WTC11 (cell line): ENCODE measurements at regions not wholly inside any gene's neighbourhood (a gene's known extent, or its start where the extent isn't known, plus 50 kb on each side); places are given as distances from the start of the nearest gene placed in this dataset.

ENCODE experiments used
- ATAC-seq: fragments of 200-7000 bp; cut with Tn5 transposase; 2 replicates; pipeline ENCODE4 v1.10.0; 2021; ENCODE audit warnings: mild to moderate bottlenecking, moderate library complexity
- CTCF ChIA-PET: fragments of 300-600 bp; sonication (Branson Sonifier 250); formaldehyde crosslinking; loops from one replicate; lab custom pipeline; 2021; ENCODE audit warnings: antibody characterized with exemption; lab: Charles Lee
- POLR2A ChIA-PET: fragments of 350-600 bp; sonication (Branson Sonifier 250); formaldehyde crosslinking; loops from one replicate; lab custom pipeline; 2021; ENCODE audit warnings: antibody characterized with exemption; lab: Charles Lee
- DNase-seq: peaks from one replicate; pipeline ENCODE4 v3.0.0; 2021; ENCODE audit warnings: low spot score
- H3K27ac Mint-ChIP-seq: 2 replicates; pipeline ENCODE4 v1.8.0; 2021; ENCODE audit warnings: mixed read lengths
- H3K27me3 Mint-ChIP-seq: 2 replicates; pipeline ENCODE4 v1.8.0; 2021; ENCODE audit warnings: low read depth, mild to moderate bottlenecking, moderate library complexity, mixed read lengths
- H3K36me3 Mint-ChIP-seq: 2 replicates; pipeline ENCODE4 v1.8.0; 2021; ENCODE audit warnings: mixed read lengths
- H3K4me1 Mint-ChIP-seq: 2 replicates; pipeline ENCODE4 v1.8.0; 2022; ENCODE audit warnings: mixed read lengths
- H3K4me3 Mint-ChIP-seq: 2 replicates; pipeline ENCODE4 v1.8.0; 2021; ENCODE audit warnings: mild to moderate bottlenecking, moderate library complexity, mixed read lengths
- H3K9me3 Mint-ChIP-seq: 2 replicates; pipeline ENCODE4 v1.8.0; 2021; ENCODE audit warnings: mixed read lengths
- CBFB ChIP-seq: sonication (generic); formaldehyde crosslinking; IDR thresholded peaks from 2 replicates; pipeline ENCODE4 v1.8.1; 2022; ENCODE audit warnings: mild to moderate bottlenecking, low read depth, missing genetic modification reagents
- ESRRA ChIP-seq: sonication (generic); formaldehyde crosslinking; IDR thresholded peaks from 2 replicates; pipeline ENCODE4 v1.8.1; 2022; ENCODE audit warnings: mild to moderate bottlenecking, missing genetic modification reagents, borderline replicate concordance
- FOXP1 ChIP-seq: sonication (generic); formaldehyde crosslinking; IDR thresholded peaks from 2 replicates; pipeline ENCODE4 v1.8.0; 2022; ENCODE audit warnings: missing genetic modification reagents, mild to moderate bottlenecking, moderate library complexity, borderline replicate concordance
- GABPB1 ChIP-seq: sonication (generic); formaldehyde crosslinking; IDR thresholded peaks from 2 replicates; pipeline ENCODE4 v1.8.1; 2023; ENCODE audit warnings: mild to moderate bottlenecking, missing genetic modification reagents
- IRF2 ChIP-seq: sonication (generic); formaldehyde crosslinking; IDR thresholded peaks from 2 replicates; pipeline ENCODE4 v1.8.0; 2022; ENCODE audit warnings: low read depth, missing genetic modification reagents, borderline replicate concordance
- JUN ChIP-seq: sonication (generic); formaldehyde crosslinking; IDR thresholded peaks from 2 replicates; pipeline ENCODE4 v1.8.0; 2023; ENCODE audit warnings: mild to moderate bottlenecking, missing genetic modification reagents
- MYBL2 ChIP-seq: sonication (generic); formaldehyde crosslinking; IDR thresholded peaks from 2 replicates; pipeline ENCODE4 v1.8.1; 2023; ENCODE audit warnings: mild to moderate bottlenecking, moderate library complexity, missing genetic modification reagents
- NR3C1 ChIP-seq: sonication (generic); formaldehyde crosslinking; conservative IDR thresholded peaks from 2 replicates; pipeline ENCODE4 v1.8.1; 2023; ENCODE audit warnings: low read depth, mild to moderate bottlenecking, missing genetic modification reagents
- OVOL2 ChIP-seq: fragments of 250-450 bp; sonication (Bioruptor Pico); IDR thresholded peaks from 2 replicates; pipeline ENCODE4 v1.9.0; 2021; ENCODE audit warnings: mild to moderate bottlenecking, borderline replicate concordance
- TP53 ChIP-seq: sonication (generic); formaldehyde crosslinking; IDR thresholded peaks from 2 replicates; pipeline ENCODE4 v1.8.1; 2023; ENCODE audit warnings: mild to moderate bottlenecking, missing genetic modification reagents
- ZNF396 ChIP-seq: fragments of 250-450 bp; sonication (Bioruptor Pico); IDR thresholded peaks from 2 replicates; pipeline ENCODE4 v1.8.0; 2021; ENCODE audit warnings: mild to moderate bottlenecking, moderate library complexity, borderline replicate concordance
- ZNF423 ChIP-seq: fragments of 250-450 bp; sonication (Bioruptor Pico); IDR thresholded peaks from 2 replicates; pipeline ENCODE4 v2.1.2; 2022; ENCODE audit warnings: mild to moderate bottlenecking, moderate library complexity
- ZNF671 ChIP-seq: fragments of 250-450 bp; sonication (Bioruptor Pico); IDR thresholded peaks from 2 replicates; pipeline ENCODE4 v1.8.0; 2021; ENCODE audit warnings: mild to moderate bottlenecking
- TF ChIP-seq, protein P1 (sequence below): sonication (generic); formaldehyde crosslinking; IDR thresholded peaks from 2 replicates; pipeline ENCODE4 v1.8.0; 2022; ENCODE audit warnings: mild to moderate bottlenecking, missing genetic modification reagents
- TF ChIP-seq, protein P2 (sequence below): sonication (generic); formaldehyde crosslinking; IDR thresholded peaks from 2 replicates; pipeline ENCODE4 v1.8.1; 2023; ENCODE audit warnings: mild to moderate bottlenecking, moderate library complexity, missing genetic modification reagents
- TF ChIP-seq, protein P3 (sequence below): fragments of 250-450 bp; sonication (Bioruptor Pico); IDR thresholded peaks from 2 replicates; pipeline ENCODE4 v1.9.0; 2021; ENCODE audit warnings: mild to moderate bottlenecking, borderline replicate concordance

DNA sequence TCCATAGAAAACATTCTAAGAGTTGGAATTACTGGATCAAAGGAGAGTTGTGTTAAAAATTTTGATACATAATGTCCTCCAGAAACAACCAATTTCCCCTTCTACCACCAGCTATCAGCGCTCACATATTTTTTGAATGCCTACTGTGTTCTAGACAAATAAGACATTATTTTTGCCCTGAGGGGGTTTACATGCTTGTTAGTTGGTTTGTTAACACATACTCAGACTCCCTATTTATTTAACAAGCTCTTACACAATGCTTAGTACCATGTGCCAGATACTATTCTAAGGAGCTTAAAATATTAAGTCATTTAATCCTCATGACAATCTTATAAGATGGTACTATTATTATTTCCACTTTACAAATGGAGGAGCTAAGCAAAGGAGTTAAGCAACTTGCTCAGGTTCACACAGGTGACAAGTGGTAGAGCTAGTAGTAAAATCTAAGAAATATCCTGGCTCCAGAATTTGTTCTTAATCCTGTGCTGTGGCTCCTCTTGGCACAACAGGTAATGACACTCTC lies 194.2 kb downstream of the UTP18 start:
- POLR2A ChIA-PET, result no interaction called here
- TF ChIP-seq ESRRA (CRISPR knock-in tag) (no peak), OVOL2 (CRISPR knock-in tag) (no peak), MYBL2 (CRISPR knock-in tag) (no peak), ZNF396 (CRISPR knock-in tag) (no peak), ZNF423 (CRISPR knock-in tag) (no peak), IRF2 (CRISPR knock-in tag) (no peak), GABPB1 (no peak), CBFB (CRISPR knock-in tag) (no peak)
- TF ChIP-seq, protein P1, sequence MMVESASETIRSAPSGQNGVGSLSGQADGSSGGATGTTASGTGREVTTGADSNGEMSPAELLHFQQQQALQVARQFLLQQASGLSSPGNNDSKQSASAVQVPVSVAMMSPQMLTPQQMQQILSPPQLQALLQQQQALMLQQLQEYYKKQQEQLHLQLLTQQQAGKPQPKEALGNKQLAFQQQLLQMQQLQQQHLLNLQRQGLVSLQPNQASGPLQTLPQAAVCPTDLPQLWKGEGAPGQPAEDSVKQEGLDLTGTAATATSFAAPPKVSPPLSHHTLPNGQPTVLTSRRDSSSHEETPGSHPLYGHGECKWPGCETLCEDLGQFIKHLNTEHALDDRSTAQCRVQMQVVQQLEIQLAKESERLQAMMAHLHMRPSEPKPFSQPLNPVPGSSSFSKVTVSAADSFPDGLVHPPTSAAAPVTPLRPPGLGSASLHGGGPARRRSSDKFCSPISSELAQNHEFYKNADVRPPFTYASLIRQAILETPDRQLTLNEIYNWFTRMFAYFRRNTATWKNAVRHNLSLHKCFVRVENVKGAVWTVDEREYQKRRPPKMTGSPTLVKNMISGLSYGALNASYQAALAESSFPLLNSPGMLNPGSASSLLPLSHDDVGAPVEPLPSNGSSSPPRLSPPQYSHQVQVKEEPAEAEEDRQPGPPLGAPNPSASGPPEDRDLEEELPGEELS (CRISPR knock-in tag), result no peak
- TF ChIP-seq, protein P2, sequence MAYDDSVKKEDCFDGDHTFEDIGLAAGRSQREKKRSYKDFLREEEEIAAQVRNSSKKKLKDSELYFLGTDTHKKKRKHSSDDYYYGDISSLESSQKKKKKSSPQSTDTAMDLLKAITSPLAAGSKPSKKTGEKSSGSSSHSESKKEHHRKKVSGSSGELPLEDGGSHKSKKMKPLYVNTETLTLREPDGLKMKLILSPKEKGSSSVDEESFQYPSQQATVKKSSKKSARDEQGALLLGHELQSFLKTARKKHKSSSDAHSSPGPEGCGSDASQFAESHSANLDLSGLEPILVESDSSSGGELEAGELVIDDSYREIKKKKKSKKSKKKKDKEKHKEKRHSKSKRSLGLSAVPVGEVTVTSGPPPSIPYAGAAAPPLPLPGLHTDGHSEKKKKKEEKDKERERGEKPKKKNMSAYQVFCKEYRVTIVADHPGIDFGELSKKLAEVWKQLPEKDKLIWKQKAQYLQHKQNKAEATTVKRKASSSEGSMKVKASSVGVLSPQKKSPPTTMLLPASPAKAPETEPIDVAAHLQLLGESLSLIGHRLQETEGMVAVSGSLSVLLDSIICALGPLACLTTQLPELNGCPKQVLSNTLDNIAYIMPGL, result no peak
- Mint-ChIP-seq H3K27me3 (peaks cover 1% of the 10 kb centered on the region), H3K4me3 (no peak overlapping the region), H3K9me3 (peaks cover 6% of the 10 kb centered on the region; the same call in 1 of the 2 replicates), H3K27ac (no peak overlapping the region), H3K4me1 (no peaks in the 10 kb centered on the region), H3K36me3 (no peaks in the 10 kb centered on the region; the same call in 1 of the 2 replicates)
- no peak for ATAC-seq
- no peak for DNase-seq
- CTCF ChIA-PET, result interaction anchor here (0.6 to 0.8 kb wide), 2 partner anchors 19 to 83 kb away, joined by 3 to 4 read pairs; no protein-coding TSS in a partner anchor

DNA sequence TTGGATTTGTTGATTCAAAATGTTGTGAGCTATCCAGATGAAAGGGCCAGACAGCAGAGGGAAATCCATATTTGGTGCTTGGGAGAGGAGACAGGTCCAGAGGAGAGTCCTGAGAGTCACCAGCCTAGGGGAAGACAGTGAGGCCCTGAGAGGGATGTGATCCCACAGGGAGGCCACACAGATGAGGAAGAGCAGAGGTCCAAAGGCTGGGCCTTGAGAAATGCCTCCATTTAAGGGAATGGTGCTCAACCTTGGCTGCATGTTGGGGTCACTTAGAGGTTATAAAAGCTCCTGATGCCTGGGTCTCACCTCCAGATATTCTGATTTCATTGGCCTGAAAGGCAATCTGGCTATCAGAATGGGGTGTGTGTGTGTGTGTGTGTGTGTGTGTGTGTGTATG lies 194.9 kb downstream of the UTP18 start:
- H3K27me3 Mint-ChIP-seq, result no peaks in the 10 kb centered on the region; the same call in 1 of the 2 replicates
- H3K4me3 Mint-ChIP-seq, result no peak overlapping the region
- ChIA-PET CTCF (interaction anchor here (0.6 to 2.8 kb wide), 4 partner anchors 20 to 81 kb away, joined by 3 to 9 read pairs (median 4); no protein-coding TSS in a partner anchor), POLR2A (no interaction called here)
- peaks cover 6% of the 10 kb centered on the region; the same call in 1 of the 2 replicates for H3K9me3 Mint-ChIP-seq
- no peak for DNase-seq
- no peak overlapping the region for H3K27ac Mint-ChIP-seq
- no peaks in the 10 kb centered on the region for H3K4me1 Mint-ChIP-seq
- no peak for TF ChIP-seq MYBL2 (CRISPR knock-in tag)
- no peak for TF ChIP-seq JUN (CRISPR knock-in tag)
- TF ChIP-seq, protein P1 (CRISPR knock-in tag), result no peak
- no peak for TF ChIP-seq TP53
- no peak for ATAC-seq
- no peaks in the 10 kb centered on the region; the same call in 1 of the 2 replicates for H3K36me3 Mint-ChIP-seq

DNA sequence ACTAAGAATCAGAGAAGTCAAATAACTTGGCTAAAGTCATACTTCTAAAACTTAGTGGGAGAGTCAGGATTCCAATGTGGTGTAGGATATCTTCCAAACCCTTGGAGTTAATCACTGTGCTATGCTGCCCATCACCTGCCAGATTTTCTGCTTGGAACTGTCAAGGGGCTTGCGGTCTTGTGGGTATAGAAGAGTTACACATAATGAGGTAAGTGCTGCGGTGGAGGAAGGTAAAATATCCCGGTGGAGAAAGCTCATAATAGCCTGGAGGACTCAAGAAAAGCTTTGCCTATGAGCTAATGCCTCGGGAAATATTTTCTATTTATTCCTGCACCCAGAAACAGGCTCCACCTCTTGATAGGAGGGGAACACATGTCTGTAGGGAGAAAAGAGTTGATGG lies 195.6 kb downstream of the UTP18 start:
- DNase-seq (no peak), ATAC-seq (no peak)
- Mint-ChIP-seq H3K36me3 (no peaks in the 10 kb centered on the region; the same call in 1 of the 2 replicates), H3K27me3 (no peaks in the 10 kb centered on the region; the same call in 1 of the 2 replicates), H3K27ac (no peak overlapping the region), H3K4me3 (no peak overlapping the region), H3K4me1 (no peaks in the 10 kb centered on the region), H3K9me3 (peaks cover 11% of the 10 kb centered on the region; the same call in 1 of the 2 replicates)
- ChIA-PET POLR2A (no interaction called here), CTCF (interaction anchor here (1.6 to 2.8 kb wide), 4 partner anchors 20 to 82 kb away, joined by 3 to 9 read pairs (median 6); no protein-coding TSS in a partner anchor)
- TF ChIP-seq ZNF671 (no peak), FOXP1 (CRISPR knock-in tag) (no peak), NR3C1 (CRISPR knock-in tag) (no peak)
- TF ChIP-seq, protein P3, sequence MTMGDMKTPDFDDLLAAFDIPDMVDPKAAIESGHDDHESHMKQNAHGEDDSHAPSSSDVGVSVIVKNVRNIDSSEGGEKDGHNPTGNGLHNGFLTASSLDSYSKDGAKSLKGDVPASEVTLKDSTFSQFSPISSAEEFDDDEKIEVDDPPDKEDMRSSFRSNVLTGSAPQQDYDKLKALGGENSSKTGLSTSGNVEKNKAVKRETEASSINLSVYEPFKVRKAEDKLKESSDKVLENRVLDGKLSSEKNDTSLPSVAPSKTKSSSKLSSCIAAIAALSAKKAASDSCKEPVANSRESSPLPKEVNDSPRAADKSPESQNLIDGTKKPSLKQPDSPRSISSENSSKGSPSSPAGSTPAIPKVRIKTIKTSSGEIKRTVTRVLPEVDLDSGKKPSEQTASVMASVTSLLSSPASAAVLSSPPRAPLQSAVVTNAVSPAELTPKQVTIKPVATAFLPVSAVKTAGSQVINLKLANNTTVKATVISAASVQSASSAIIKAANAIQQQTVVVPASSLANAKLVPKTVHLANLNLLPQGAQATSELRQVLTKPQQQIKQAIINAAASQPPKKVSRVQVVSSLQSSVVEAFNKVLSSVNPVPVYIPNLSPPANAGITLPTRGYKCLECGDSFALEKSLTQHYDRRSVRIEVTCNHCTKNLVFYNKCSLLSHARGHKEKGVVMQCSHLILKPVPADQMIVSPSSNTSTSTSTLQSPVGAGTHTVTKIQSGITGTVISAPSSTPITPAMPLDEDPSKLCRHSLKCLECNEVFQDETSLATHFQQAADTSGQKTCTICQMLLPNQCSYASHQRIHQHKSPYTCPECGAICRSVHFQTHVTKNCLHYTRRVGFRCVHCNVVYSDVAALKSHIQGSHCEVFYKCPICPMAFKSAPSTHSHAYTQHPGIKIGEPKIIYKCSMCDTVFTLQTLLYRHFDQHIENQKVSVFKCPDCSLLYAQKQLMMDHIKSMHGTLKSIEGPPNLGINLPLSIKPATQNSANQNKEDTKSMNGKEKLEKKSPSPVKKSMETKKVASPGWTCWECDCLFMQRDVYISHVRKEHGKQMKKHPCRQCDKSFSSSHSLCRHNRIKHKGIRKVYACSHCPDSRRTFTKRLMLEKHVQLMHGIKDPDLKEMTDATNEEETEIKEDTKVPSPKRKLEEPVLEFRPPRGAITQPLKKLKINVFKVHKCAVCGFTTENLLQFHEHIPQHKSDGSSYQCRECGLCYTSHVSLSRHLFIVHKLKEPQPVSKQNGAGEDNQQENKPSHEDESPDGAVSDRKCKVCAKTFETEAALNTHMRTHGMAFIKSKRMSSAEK (CRISPR knock-in tag), result no peak
